Mammary epithelial cell (primary cell): ENCODE measurements at regions not wholly inside any gene's neighbourhood (a gene's known extent, or its start where the extent isn't known, plus 50 kb on each side); places are given as distances from the start of the nearest gene placed in this dataset.

Source experiments
- CTCF ChIP-seq, 2 donors: IDR thresholded peaks in 1 of 2; conservative IDR thresholded peaks in 1 of 2; 2 replicates each; pipeline ENCODE4 v1.5.1; 2011 to 2012; ENCODE audit warnings: inconsistent platforms in 2 of 2, low read length in 2 of 2, mild to moderate bottlenecking in 2 of 2, control low read depth in 1 of 2, low read depth in 1 of 2; ENCODE audit not compliant: insufficient read depth in 1 of 2; ENCODE audit errors: extremely low read depth in 1 of 2
- EZH2 ChIP-seq: IDR thresholded peaks from 2 replicates; pipeline ENCODE4 v1.6.1; 2012; ENCODE audit warnings: low read length, inconsistent platforms, borderline replicate concordance

GRCh38 chr1:98472878-98473277 lies 188.6 kb upstream of the SNX7 start:
- TF ChIP-seq CTCF (conservative IDR thresholded peaks at IDR 0.05 in 1 of 2, IDR thresholded peaks at IDR 0.05 in 1 of 2; ENCODE audit: extremely low read depth in 1 of 2, insufficient read depth in 1 of 2, low read depth in 1 of 2, low read length in 2 of 2) (no peak), EZH2 (no peak)
